Stimulated activated CD8-positive, alpha-beta memory T cell treated with anti-CD3 and anti-CD28 coated beads, Interleukin-12 subunit alpha, Interleukin-12 subunit beta, amount 100 ng/mL, for 4 hours (primary cell): ENCODE measurements at regions not wholly inside any gene's neighbourhood (a gene's known extent, or its start where the extent isn't known, plus 50 kb on each side); places are given as distances from the start of the nearest gene placed in this dataset.
"Not testable (repeated sequence)": the region's sequence is repeated elsewhere in the genome, so short reads cannot be mapped to it uniquely, and the experiment has no call there.

Source experiments
- DNase-seq: peaks from one replicate; pipeline ENCODE4 v3.0.0-alpha.2; 2020; ENCODE audit warnings: low read depth

- not testable (repeated sequence) for DNase-seq
Measured at GRCh38 chr17:30638968-30639367, 161.8 kb downstream of the GOSR1 start.

DNA sequence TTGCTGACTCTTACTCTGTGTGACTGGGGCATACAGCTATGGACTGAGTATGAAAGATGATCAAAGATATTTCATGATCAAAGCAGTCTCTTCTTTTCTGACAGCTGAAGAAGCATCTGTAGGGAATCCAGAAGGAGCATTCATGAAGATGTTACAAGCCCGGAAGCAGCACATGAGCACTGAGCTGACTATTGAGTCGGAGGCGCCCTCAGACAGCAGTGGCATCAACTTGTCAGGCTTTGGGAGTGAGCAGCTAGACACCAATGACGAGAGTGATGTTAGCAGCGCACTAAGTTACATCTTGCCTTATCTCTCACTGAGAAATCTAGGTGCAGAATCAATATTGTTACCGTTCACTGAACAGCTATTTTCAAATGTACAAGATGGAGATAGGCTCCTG, 154.4 kb downstream of the GOSR1 start:
- DNase-seq: not testable (repeated sequence)

GRCh38 chr17:30625380-30625779, 148.2 kb downstream of the GOSR1 start:
- not testable (repeated sequence) for DNase-seq

- not testable (repeated sequence) for DNase-seq
Measured at GRCh38 chr17:30624180-30624579, 147.0 kb downstream of the GOSR1 start.

DNA sequence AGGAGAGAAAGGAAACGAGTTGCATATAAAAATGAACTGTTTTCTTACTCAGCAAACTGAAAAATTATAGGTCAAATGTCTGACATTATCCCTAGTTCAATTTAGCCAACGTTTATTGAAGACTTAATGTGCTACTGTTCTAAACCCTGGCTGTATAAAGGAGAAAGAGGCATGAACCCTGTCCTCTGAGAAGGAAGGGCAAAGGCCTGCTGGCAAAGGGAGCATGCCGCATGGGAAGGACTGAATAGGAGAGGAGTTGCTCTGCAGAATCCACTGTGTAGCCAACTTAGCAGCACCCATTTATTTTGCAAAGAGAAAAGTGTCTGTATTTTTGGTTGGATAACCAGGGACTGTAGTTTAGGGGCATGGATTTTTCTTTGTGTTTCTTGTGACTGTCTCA, 132.5 kb downstream of the GOSR1 start:
- DNase-seq: not testable (repeated sequence)

DNA sequence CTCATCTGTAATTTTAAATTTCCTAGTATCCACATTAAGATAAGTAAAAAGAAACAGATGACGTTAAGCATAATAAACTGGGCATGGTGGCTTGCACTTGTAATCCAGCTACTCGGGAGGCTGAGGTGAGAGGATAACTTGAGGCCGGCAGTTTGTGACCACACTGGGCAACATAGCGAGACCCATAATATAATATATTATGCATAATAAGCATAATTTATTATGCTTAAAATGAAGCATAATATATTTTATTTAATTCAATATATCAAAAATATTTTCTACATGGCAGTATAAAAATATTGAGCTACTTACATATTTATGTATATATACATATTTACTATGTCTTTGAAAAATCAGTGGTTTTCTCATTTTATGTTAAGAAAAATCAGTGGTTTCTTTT, 128.3 kb downstream of the GOSR1 start:
- DNase-seq: no peak

- DNase-seq: no peak
Measured at GRCh38 chr17:30605027-30605426, 127.8 kb downstream of the GOSR1 start.

DNA sequence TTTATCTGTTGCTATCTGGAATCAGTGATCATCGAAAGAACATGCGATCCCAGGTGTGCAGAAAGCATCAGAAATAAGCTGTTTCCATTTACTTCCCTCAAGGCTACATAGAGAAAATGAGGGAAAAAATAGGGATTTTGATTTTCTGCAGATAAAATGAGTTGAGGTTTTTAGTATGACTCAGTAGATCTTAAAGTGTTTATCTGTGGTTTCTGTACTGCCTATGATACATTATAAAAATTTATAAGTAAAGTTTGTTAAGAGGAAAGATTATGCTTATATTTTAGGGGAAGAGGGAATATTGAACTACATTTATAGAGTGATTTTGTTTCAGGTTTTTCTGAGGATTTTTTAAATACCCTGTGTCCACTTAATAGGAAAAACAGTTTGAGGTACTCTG, 125.2 kb downstream of the GOSR1 start:
- DNase-seq: not testable (repeated sequence)

DNA sequence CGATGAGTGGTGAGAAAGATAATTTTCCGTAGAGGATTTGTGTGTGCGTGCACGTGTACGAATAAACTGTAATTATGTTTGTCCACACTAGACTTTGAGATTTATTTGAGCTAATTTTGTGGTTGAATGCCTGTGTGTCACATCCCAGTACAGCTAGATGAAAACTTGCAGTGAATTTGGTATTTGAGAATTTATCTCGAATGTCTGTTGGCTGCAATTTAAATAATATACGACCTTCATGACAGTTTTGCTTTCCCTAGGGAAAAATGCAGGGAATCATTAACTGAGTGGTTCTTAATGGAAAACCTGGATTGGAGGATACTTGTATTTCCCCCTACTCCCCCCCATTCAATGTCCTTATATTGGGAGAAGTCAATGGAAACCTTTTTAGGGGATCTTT, 124.8 kb downstream of the GOSR1 start:
- DNase-seq: not testable (repeated sequence)

DNA sequence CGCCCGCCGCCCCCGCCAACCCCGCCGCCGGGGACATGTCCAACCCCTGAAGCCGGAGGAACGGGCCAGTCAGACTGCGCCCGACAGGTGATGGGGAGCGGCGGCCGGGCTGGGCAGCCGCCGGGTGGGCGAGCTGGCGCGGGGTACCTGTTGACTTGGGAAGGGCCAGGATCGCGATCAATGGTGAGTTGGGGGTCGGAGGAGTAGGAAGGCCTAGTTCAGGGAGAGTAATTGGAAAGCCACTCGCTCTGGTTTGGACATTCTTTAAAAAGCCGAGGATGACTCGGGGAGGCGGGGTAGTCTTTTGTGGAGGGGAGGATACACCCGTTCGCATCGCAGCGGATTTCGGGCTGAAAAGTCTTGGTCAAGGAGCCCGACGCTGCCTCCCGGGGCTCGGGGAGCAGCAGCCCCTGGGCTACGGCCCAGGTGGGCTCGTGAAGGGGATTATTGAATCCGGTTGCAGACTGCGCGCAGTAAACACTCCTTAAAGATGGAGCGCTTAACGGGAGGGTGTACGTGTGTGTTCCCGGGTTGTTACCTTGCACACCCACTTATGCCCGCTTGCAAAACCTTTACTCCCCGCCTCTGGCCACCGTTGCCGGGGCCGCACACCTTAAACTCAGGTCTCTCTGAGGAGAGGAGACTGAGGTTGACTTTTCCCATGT, 123.8 kb downstream of the GOSR1 start:
- DNase-seq: no peak

- DNase-seq: peak; percentile 38
Measured at GRCh38 chr17:30600060-30600829, 123.0 kb downstream of the GOSR1 start.

DNA sequence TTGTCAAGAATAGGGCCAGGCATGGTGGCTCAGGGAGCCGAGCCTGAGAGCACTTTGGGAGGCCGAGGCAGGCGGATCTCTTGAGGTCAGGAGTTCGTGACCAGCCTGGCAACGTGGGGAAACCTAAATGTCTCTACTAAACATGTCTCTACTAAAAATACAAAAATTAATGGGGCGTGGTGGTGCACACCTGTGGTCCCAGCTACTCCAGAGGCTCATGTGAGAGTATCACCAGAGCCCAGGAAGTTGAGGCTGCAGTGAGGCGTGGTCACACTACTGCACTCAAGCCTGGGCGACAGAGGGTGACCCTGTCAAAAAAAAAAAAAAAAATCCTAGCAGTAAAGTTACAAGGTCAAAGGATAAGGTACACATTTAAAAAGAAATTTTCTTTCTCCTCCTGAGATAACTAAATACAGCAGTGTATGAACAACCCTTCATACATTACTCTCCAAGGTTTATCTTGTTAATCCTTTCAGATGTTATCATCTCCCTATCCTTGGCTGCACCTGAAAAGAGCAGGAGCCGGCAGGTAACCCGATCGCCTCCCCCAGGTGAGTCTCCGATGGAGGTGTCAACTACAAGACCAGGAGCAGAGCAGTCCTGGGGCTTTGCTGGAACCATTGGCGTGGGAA, 122.3 kb downstream of the GOSR1 start:
- no peak for DNase-seq

- no peak for DNase-seq
Measured at GRCh38 chr17:30597776-30598288, 120.6 kb downstream of the GOSR1 start.

DNA sequence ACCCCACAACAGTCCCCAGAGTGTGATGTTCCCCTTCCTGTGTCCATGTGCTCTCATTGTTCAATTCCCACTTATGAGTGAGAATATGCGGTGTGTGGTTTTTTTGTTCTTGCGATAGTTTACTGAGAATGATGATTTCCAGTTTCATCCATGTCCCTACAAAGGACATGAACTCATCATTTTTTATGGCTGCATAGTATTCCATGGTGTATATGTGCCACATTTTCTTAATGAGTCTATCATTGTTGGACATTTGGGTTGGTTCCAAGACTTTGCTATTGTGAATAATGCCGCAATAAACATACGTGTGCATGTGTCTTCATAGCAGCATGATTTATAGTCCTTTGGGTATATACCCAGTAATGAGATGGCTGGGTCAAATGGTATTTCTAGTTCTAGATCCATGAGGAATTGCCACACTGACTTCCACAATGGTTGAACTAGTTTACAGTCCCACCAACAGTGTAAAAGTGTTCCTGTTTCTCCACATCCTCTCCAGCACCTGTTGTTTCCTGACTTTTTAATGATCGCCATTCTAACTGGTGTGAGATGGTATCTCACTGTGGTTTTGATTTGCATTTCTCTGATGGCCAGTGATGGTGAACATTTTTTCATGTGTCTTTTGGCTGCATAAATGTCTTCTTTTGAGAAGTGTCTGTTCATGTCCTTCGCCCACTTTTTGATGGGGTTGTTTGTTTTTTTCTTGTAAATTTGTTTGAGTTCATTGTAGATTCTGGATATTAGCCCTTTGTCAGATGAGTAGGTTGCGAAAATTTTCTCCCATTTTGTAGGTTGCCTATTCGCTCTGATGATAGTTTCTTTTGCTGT, 120.0 kb downstream of the GOSR1 start:
- DNase-seq: not testable (repeated sequence)

- not testable (repeated sequence) for DNase-seq
Measured at GRCh38 chr17:30594953-30595371, 117.8 kb downstream of the GOSR1 start.

- DNase-seq: no peak
Measured at GRCh38 chr17:30594223-30594952, 117.2 kb downstream of the GOSR1 start.

- DNase-seq: no peak
Measured at GRCh38 chr17:30590081-30590733, 113.0 kb downstream of the GOSR1 start.

DNA sequence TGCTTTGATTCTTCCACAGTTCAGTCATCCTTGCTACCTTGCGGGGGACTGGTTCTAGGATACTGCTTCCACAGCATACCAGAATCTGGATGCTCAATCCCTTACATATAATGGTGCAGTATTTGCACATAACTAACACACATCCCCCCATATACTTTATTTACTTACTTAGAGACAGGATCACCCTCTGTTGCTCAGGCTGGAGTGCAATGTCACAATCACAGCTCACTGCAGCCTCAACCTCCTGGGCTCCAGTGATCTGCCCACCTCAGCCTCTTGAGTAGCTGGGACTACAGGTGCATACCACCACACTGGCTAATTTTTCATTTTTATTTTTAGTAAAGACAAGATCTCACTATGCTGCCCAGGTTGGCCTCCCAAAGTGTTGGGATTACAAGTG, 112.2 kb downstream of the GOSR1 start:
- no peak for DNase-seq

DNA sequence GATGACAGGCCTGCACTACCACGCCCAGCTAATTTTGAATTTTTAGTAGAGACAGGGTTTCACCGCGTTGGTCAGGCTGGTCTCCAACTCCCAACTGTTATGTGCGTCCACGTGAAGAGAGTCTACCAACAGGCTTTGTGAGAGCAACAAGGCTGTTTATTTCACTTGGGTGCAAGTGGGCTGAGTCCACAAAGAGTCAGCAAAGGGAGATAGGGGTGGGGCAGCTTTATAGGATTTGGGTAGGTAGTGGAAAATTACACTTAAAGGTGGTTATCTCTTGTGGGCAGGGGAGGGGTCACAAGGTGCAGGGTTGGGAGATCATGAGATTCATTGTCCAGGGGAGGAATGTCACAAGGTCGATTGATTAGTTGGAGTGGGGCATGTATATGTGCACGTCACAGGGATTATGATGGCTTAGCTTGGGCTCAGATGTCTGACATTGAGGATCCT, 111.6 kb downstream of the GOSR1 start:
- DNase-seq: no peak

GRCh38 chr17:30586818-30587595, 109.8 kb downstream of the GOSR1 start:
- no peak for DNase-seq
